GM23338 (cell line): ENCODE measurements at regions not wholly inside any gene's neighbourhood (a gene's known extent, or its start where the extent isn't known, plus 50 kb on each side); places are given as distances from the start of the nearest gene placed in this dataset.

Source experiments
- CREB1 ChIP-seq: fragments of 250-450 bp; sonication (Bioruptor Pico); IDR thresholded peaks from 2 replicates; pipeline ENCODE4 v1.5.0; 2020; ENCODE audit warnings: low read depth, mild to moderate bottlenecking, moderate library complexity
- CTCF ChIP-seq, 2 experiments: fragments of 200-600 bp in 1 of 2; sonication (generic) in 1 of 2; conservative IDR thresholded peaks; 2 replicates each; pipeline versions ENCODE4 v1.5.1 to v1.6.1; 2016 to 2017; ENCODE audit warnings: antibody characterized with exemption in 2 of 2, low read depth in 2 of 2, mild to moderate bottlenecking in 2 of 2, moderate library complexity in 1 of 2
- EZH2 ChIP-seq: fragments of 200-600 bp; sonication (generic); IDR thresholded peaks from one replicate; pipeline ENCODE4 v1.8.0; 2017; ENCODE audit warnings: antibody characterized with exemption, mild to moderate bottlenecking, low read depth; ENCODE audit not compliant: unreplicated experiment
- EZH2phosphoT487 ChIP-seq: fragments of 200-600 bp; sonication (generic); IDR thresholded peaks from one replicate; pipeline ENCODE4 v1.8.1; 2018; ENCODE audit warnings: antibody characterized with exemption; ENCODE audit not compliant: unreplicated experiment
- JUNB ChIP-seq: IDR thresholded peaks from one replicate; pipeline ENCODE4 v1.6.1; 2016; ENCODE audit warnings: antibody characterized with exemption; ENCODE audit not compliant: unreplicated experiment
- POLR2AphosphoS5 ChIP-seq: IDR thresholded peaks from 2 replicates; pipeline ENCODE4 v1.6.1; 2016; ENCODE audit warnings: antibody characterized with exemption, low read depth
- REST ChIP-seq: IDR thresholded peaks from one replicate; pipeline ENCODE4 v1.6.1; 2018; ENCODE audit warnings: antibody characterized with exemption; ENCODE audit not compliant: unreplicated experiment
- ZNF114 ChIP-seq: fragments of 250-450 bp; sonication (Bioruptor Pico); IDR thresholded peaks from 2 replicates; pipeline ENCODE4 v1.5.0; 2020; ENCODE audit warnings: mild to moderate bottlenecking, moderate library complexity
- ZNF462 ChIP-seq: fragments of 250-450 bp; sonication (Bioruptor Pico); IDR thresholded peaks from 2 replicates; pipeline ENCODE4 v1.5.0; 2020; ENCODE audit warnings: mild to moderate bottlenecking, moderate library complexity

- TF ChIP-seq EZH2 (no peak), CTCF (conservative IDR thresholded peaks at IDR 0.05; ENCODE audit: low read depth in 2 of 2) (no peak), CREB1 (CRISPR knock-in tag) (no peak), POLR2AphosphoS5 (no peak), REST (no peak), EZH2phosphoT487 (no peak), ZNF114 (CRISPR knock-in tag) (no peak), ZNF462 (no peak), JUNB (no peak)
These were observed 490.2 kb upstream of the SULF2 start for GRCh38 chr20:48275286-48276020.
